Body of pancreas (tissue), 4 donors: ENCODE measurements at regions not wholly inside any gene's neighbourhood (a gene's known extent, or its start where the extent isn't known, plus 50 kb on each side); places are given as distances from the start of the nearest gene placed in this dataset.
A peak's percentile ranks its signal among the peaks of the same experiment; 100 is the strongest.
"Not testable (repeated sequence)": the region's sequence is repeated elsewhere in the genome, so short reads cannot be mapped to it uniquely, and the experiment has no call there.

Experiments
- ATAC-seq: fragments of 150-250 bp; one replicate; pipeline ENCODE4 v1.9.1; 2016
- DNase-seq, 4 donors: peaks; one replicate each; pipeline ENCODE4 v3.0.0-alpha.2; 2019
- H3K27ac ChIP-seq, 4 donors: fragments of 200-600 bp; sonication (generic); 1 replicate in 3 of 4; 2 replicates in 1 of 4; pipeline versions ENCODE4 v1.5.1 to v1.6.1; 2016 to 2019; ENCODE audit warnings: mild to moderate bottlenecking in 1 of 4, mixed read lengths in 1 of 4, moderate library complexity in 1 of 4
- H3K27me3 ChIP-seq, 2 donors: fragments of 200-600 bp; sonication (generic); one replicate each; pipeline ENCODE4 v1.6.0; 2016; ENCODE audit warnings: mild to moderate bottlenecking in 1 of 2
- H3K36me3 ChIP-seq, 2 donors: fragments of 200-600 bp; sonication (generic); replicated peaks in 1 of 2; 2 replicates each; pipeline ENCODE4 v1.5.1; 2016; ENCODE audit warnings: low read depth in 2 of 2; ENCODE audit not compliant: insufficient read depth in 1 of 2
- H3K4me1 ChIP-seq: fragments of 200-600 bp; sonication (generic); one replicate; pipeline ENCODE4 v1.6.0; 2016
- H3K4me3 ChIP-seq, 2 donors: fragments of 200-600 bp; sonication (generic); 1 replicate in 1 of 2; 2 replicates in 1 of 2; pipeline ENCODE4 v1.5.1; 2016 to 2019
- H3K9me3 ChIP-seq, 3 donors: fragments of 200-600 bp; sonication (generic); 1 replicate in 2 of 3; 2 replicates in 1 of 3; pipeline ENCODE4 v1.5.1; 2016
- POLR2A ChIP-seq, 3 donors: fragments of 450-650 bp; IDR thresholded peaks; one replicate each; pipeline ENCODE4 v1.6.1; 2016; ENCODE audit warnings: antibody characterized with exemption in 3 of 3, mild to moderate bottlenecking in 2 of 3
- WGBS, 2 donors: methylation state at CpG; one replicate each; pipeline ENCODE4 v1.1.5; 2017; 5-methylcytosine and 5-hydroxymethylcytosine counted together
- intact Hi-C: fragments of 100-400 bp; cut with DNase I; formaldehyde crosslinking; loops from one replicate; pipeline ENCODE4 v1.15.1; 2023
- TF ChIP-seq, protein P1 (sequence below), 7 experiments: fragments of 450-650 bp in 4 of 7; fragments of 200-600 bp in 3 of 7; sonication (generic) in 3 of 7; IDR thresholded peaks; one replicate each; pipeline ENCODE4 v1.5.1; 2016 to 2019; ENCODE audit warnings: antibody characterized with exemption in 7 of 7

DNA sequence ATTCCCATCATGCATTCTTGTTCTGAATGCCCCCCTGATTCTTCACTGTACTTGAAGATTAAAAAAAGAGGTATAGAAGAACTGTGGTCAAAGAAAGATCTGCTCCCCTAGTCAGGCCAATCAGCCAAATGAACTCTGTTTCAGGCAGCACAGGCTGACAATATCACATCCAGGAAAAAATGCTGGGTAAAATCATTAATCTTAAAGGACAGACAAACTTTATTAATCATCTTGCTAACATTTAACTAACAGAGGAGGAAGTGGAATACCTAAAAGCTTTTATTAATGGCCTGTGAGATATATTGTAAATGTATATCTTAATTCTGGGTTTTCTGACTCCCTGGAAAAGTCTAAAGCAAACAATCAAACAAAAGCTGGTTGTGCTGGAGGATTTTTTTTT lies 660.5 kb upstream of the PRMT6 start:
- intact Hi-C loops: no loop called here
- ATAC-seq (peak; percentile 42), DNase-seq (no peak)
- no peak for TF ChIP-seq POLR2A (IDR thresholded peaks at IDR 0.05)
- TF ChIP-seq, protein P1, sequence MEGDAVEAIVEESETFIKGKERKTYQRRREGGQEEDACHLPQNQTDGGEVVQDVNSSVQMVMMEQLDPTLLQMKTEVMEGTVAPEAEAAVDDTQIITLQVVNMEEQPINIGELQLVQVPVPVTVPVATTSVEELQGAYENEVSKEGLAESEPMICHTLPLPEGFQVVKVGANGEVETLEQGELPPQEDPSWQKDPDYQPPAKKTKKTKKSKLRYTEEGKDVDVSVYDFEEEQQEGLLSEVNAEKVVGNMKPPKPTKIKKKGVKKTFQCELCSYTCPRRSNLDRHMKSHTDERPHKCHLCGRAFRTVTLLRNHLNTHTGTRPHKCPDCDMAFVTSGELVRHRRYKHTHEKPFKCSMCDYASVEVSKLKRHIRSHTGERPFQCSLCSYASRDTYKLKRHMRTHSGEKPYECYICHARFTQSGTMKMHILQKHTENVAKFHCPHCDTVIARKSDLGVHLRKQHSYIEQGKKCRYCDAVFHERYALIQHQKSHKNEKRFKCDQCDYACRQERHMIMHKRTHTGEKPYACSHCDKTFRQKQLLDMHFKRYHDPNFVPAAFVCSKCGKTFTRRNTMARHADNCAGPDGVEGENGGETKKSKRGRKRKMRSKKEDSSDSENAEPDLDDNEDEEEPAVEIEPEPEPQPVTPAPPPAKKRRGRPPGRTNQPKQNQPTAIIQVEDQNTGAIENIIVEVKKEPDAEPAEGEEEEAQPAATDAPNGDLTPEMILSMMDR (IDR thresholded peaks at IDR 0.05): no peak
- Histone ChIP-seq H3K36me3 (no peaks in the 10 kb centered on the region), H3K9me3 (no peaks in the 10 kb centered on the region), H3K4me3 (no peak overlapping the region), H3K4me1 (no peaks in the 10 kb centered on the region), H3K27ac (peak overlapping the region in 1 of 4 donors; percentile 58), H3K27me3 (no peaks in the 10 kb centered on the region)

DNA sequence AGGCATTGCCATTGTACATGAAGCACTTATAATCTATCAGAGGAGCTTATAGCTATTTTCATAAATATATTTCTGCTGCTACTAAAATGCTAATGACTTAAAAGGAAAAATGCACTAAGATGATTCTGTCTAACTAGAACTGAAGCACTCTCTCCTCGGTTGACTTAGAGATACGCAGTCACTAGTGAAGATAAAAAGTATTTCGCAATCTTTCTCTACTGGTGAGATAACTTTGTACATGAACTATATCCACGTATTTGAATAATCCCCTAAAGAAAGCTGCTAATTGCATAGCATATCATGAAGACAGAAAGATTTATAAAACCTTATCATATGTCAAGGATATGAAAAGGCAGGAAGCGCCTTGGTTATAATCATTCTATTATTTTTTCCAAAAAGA lies 658.1 kb upstream of the PRMT6 start:
- Histone ChIP-seq H3K4me3 (no peak overlapping the region), H3K4me1 (no peaks in the 10 kb centered on the region), H3K27me3 (no peaks in the 10 kb centered on the region), H3K9me3 (no peaks in the 10 kb centered on the region), H3K36me3 (no peaks in the 10 kb centered on the region), H3K27ac (no peak overlapping the region)
- no peak for DNase-seq
- ATAC-seq: no peak
- WGBS, 2 donors: 37 to 48% methylated on average over 5 of the region's 5 CpGs
- no peak for TF ChIP-seq POLR2A (IDR thresholded peaks at IDR 0.05)
- TF ChIP-seq, protein P1 (IDR thresholded peaks at IDR 0.05): no peak
- intact Hi-C loops: no loop called here

DNA sequence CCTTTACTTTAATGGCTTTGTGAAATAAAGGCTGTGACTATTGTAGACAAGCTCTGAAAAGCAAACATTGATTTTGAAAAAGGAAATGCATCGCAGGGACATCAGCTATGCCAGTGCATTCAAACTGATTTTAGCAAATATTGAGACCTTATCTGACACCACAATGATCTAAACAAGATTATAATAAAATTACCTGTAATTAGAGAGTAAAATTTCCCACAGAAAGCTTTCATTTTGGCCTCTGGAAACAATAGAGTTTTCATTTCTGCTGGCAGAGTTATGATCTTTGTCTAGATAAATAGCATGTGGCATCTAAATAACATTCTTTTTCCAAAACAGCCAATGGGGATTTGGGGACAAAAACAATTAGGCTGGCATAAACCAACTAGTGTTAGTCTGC lies 650.4 kb upstream of the PRMT6 start:
- no peaks in the 10 kb centered on the region for H3K9me3 ChIP-seq
- ATAC-seq (no peak), DNase-seq (no peak)
- intact Hi-C loops: no loop called here
- TF ChIP-seq, protein P1 (IDR thresholded peaks at IDR 0.05): no peak
- no peak for TF ChIP-seq POLR2A (IDR thresholded peaks at IDR 0.05)
- no peak overlapping the region for H3K27ac ChIP-seq
- no peaks in the 10 kb centered on the region for H3K4me1 ChIP-seq
- 6 to 33% methylated on average over 1 of the region's 1 CpG for WGBS, 2 donors
- H3K36me3 ChIP-seq: no peaks in the 10 kb centered on the region
- no peak overlapping the region for H3K4me3 ChIP-seq
- no peaks in the 10 kb centered on the region for H3K27me3 ChIP-seq

DNA sequence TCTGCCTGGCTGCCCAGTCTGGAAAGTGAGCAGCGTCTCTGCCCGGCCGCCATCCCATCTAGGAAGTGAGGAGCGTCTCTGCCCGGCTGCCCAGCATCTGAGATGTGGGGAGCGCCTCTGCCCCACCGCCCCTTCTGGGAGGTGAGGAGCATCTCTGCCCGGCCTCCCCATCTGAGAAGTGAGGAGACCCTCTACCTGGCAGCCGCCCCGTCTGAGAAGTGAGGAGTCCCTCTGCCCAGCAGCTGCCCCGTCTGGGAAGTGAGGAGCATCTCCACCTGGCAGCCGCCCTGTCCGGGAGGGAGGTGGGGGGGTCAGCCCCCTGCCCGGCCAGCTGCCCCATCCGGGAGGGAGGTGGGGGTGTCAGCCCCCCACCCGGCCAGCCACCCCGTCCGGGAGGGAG lies 644.2 kb upstream of the PRMT6 start:
- H3K9me3 ChIP-seq, ATAC-seq, intact Hi-C loops, H3K4me3 ChIP-seq, H3K27ac ChIP-seq, H3K27me3 ChIP-seq, DNase-seq, H3K36me3 ChIP-seq, H3K4me1 ChIP-seq: not testable (repeated sequence)
- WGBS, 2 donors: 80% methylated on average over 13 of the region's 18 CpGs; no CpG with 5 or more reads in 1 of the 2 donors

DNA sequence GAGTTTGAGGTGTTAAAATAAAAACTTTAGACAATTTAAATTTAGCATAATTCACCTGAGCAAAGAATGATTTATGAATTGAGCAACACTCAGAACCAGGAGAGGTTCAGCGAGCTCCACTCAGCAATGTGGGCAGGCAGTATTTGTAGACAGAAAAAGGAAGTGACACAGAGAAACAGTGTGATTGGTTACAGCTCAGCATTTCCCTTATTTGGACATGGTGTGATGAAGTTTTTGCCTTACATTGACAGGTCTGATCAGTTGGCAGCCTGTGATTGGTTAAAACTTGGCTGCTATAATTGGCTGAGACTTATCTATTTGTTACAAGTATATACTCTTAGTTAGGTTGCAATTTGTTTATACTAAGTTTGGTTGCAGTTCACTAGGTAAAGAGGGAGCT lies 621.2 kb upstream of the PRMT6 start:
- intact Hi-C loops: no loop called here
- no peak for DNase-seq
- 57 to 73% methylated on average over 1 of the region's 1 CpG for WGBS, 2 donors
- TF ChIP-seq, protein P1 (IDR thresholded peaks at IDR 0.05): no peak
- no peak for TF ChIP-seq POLR2A (IDR thresholded peaks at IDR 0.05)
- no peak overlapping the region for H3K27ac ChIP-seq
- H3K9me3 ChIP-seq: no peaks in the 10 kb centered on the region
- ATAC-seq: no peak
- H3K4me1 ChIP-seq: no peaks in the 10 kb centered on the region
- no peaks in the 10 kb centered on the region for H3K36me3 ChIP-seq
- no peak overlapping the region for H3K4me3 ChIP-seq
- no peaks in the 10 kb centered on the region for H3K27me3 ChIP-seq
